ENCODE measurements at regions not wholly inside any gene's neighbourhood (a gene's known extent, or its start where the extent isn't known, plus 50 kb on each side); places are given as distances from the start of the nearest gene placed in this dataset.
"Not testable (repeated sequence)": the region's sequence is repeated elsewhere in the genome, so short reads cannot be mapped to it uniquely, and the experiment has no call there.

GRCh38 chr9:25206027-25206426, 472.2 kb downstream of the TUSC1 start:
- in situ Hi-C loops (cut with HindIII; ENCODE audit: low pct_ligation_motif_present, low pct_unique_long_range_greater_than_20kb, low sequenced_read_pairs) = no loop called here
- no peak for DNase-seq

DNA sequence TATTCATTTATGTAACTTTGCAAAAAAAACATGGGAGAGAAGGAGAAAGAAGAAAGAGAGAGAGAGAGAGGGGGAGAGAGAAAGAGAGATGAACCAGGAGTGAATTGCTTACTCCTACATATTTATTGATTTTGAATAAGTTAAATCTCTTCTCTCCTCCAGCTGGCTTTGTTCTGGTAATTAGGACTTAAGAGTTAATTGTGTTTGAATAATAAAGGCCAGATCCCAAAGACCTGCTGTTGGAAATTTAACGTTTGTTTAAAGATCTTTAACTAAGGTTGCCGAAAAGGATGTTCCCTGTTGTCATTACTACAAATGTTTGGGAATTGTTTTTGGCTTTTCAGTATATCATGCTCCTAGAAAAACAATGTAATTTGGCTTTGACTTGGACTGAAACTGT, 473.0 kb downstream of the TUSC1 start:
- no peak for DNase-seq
- in situ Hi-C loops (cut with HindIII; ENCODE audit: low pct_ligation_motif_present, low pct_unique_long_range_greater_than_20kb, low sequenced_read_pairs) = no loop called here

DNA sequence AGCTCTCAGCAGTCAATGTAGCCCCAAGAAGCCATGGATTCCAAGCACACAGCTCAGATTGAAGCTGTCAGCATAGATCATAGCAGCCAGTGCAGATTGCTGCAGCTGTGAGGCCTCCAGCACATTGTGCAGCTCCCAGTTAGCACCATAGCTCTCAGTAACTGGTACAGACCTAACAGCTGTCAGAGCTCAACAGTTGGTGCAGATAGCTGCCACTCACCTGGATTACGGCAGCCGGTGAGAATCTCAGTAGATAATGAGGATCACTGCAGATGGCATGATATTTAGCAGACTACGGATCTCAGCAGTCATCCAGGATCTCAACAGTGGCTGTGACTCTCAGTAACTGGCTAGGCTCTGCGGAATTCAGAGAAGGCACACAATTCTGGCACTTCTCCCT, 500.4 kb downstream of the TUSC1 start:
- no peak for DNase-seq
- in situ Hi-C loops (cut with HindIII; ENCODE audit: low pct_ligation_motif_present, low pct_unique_long_range_greater_than_20kb, low sequenced_read_pairs) = no loop called here

DNA sequence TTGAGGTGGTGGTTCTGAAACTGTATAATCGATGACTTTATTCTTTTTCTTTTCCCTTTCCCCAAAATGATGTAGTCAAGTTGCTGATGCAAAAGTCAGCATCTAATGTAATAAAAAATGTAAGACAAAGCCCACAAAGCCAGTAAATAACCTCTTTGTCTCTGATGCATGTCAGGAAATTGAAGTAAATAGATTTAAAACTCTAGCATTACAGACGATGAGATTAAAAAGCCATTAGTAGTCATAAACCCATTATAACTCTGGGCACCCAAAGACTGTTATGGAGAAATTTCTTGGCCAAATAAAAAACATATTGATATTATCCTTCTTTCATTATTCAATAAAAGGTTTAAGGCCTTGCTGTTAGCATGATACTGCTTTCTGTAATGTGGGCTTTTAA, 548.7 kb downstream of the TUSC1 start:
- no peak for DNase-seq
- in situ Hi-C loops (cut with HindIII; ENCODE audit: low pct_ligation_motif_present, low pct_unique_long_range_greater_than_20kb, low sequenced_read_pairs) = no loop called here

DNA sequence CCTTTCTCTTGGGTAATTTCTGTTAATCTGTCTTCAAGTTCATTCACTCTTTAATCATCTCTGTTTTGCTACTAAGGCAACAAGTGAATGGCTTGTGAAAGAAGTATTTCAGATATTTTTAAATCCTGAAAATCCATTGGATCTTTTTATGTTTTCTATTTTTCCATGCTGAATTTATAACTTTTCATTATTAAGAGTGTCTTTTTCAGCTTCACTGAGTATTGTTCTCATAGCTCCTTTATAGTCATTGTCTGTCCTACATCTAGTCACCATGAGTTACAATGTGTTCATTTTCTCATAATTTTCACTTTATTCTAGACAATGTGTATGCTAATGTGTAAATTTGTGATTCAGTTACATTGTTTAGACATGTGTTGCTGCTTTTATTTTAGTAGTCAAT, 556.4 kb downstream of the TUSC1 start:
- in situ Hi-C loops (cut with HindIII; ENCODE audit: low pct_ligation_motif_present, low pct_unique_long_range_greater_than_20kb, low sequenced_read_pairs) = no loop called here
- DNase-seq = no peak

- in situ Hi-C loops (cut with HindIII; ENCODE audit: low pct_ligation_motif_present, low pct_unique_long_range_greater_than_20kb, low sequenced_read_pairs) = no loop called here
- DNase-seq = no peak
Measured at GRCh38 chr9:25119041-25119440, 559.2 kb downstream of the TUSC1 start.

DNA sequence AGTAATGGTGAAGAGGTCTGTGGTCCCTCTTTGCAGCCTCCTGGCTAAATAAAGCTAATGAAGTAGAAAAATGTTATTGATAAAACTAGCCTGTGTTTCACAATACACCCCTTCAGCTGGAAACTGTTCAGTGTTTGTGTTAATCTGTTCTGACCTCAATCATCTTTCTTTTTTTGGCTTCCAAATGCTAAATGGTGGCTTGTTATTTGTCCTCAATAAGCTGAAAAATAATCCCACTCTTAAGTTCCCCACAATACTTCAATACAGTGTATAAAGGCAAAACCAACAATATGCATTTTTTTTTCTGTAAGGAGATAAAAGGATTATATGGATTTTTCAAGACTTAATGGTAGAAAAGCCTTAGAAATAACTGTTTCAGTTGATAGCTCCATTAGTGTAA, 560.5 kb downstream of the TUSC1 start:
- DNase-seq = no peak
- in situ Hi-C loops (cut with HindIII; ENCODE audit: low pct_ligation_motif_present, low pct_unique_long_range_greater_than_20kb, low sequenced_read_pairs) = no loop called here

GRCh38 chr9:25102204-25102603, 556.5 kb upstream of the IZUMO3 start:
- DNase-seq; in situ Hi-C loops (cut with HindIII; ENCODE audit: low pct_ligation_motif_present, low pct_unique_long_range_greater_than_20kb, low sequenced_read_pairs): not testable (repeated sequence)

DNA sequence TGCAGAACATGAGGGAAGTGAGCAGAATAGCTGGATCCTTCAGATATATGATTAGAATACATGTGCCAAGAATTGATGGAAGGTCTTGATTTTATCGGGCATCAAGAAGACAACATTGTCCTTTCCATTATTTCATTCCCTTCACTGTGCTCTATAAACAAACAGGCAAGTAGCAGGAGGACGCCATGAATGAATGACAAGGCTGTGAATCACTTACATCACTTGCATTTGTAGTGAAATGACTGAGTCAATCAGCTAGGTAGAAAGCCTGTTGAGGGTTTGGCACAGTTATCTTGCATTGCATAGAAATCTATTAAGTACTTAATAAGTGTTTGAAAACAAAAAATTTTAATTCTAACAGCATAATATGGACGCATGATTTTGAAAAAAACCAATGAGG, 548.8 kb upstream of the IZUMO3 start:
- no peak for DNase-seq
- in situ Hi-C loops (cut with HindIII; ENCODE audit: low pct_ligation_motif_present, low pct_unique_long_range_greater_than_20kb, low sequenced_read_pairs) = no loop called here

DNA sequence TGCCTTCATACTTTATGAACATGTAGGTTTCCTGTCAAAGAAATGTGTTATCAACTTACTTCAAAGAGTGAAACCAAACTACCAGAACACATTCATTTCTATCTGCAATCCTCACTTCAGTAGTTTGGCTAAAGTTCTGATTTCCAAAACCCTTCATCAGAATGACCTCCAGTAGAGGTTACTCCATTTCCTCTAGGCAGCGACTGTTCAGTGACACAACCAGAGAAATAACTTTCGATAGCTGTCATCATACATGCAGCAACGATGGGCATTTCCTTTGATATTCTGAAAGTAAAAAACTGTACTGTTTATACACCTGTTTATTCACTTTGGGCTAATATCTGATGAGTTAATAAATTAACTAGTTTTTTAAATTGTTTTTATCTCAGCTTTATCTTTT, 532.5 kb upstream of the IZUMO3 start:
- no peak for DNase-seq
- in situ Hi-C loops (cut with HindIII; ENCODE audit: low pct_ligation_motif_present, low pct_unique_long_range_greater_than_20kb, low sequenced_read_pairs) = no loop called here

DNA sequence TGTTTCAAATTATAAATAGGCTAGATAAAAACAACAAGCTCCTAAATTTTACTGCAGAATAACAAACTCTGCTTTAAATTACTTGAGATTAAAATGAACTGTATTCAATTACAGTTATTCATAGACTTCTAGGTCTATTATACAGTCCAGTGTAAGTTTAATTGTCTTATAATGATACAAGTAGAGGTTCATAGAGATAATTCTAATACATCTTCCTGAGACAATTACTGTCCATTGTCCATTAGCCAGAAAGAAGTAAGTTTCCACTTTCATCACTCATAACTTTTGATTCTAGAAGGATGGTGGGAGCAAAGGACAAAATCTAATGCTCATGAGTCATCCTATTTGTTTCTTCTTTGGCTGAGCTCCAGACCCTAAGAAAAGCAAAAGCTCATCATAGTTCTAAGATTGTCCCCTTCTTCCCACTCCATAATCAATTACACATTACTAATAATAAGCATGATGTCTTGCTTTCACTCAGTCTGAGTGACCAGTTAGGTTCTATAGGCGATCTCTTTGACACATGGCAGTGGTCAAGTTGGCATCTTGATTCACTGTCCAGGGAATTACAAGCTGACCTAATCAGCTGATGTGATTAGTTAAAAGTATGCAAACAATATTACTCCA, 502.5 kb upstream of the IZUMO3 start:
- no peak for DNase-seq
- in situ Hi-C loops (cut with HindIII; ENCODE audit: low pct_ligation_motif_present, low pct_unique_long_range_greater_than_20kb, low sequenced_read_pairs) = no loop called here

- in situ Hi-C loops (cut with HindIII; ENCODE audit: low pct_ligation_motif_present, low pct_unique_long_range_greater_than_20kb, low sequenced_read_pairs); DNase-seq: not testable (repeated sequence)
Measured at GRCh38 chr9:25045469-25045868, 499.8 kb upstream of the IZUMO3 start.

GRCh38 chr9:25029743-25030142, 484.0 kb upstream of the IZUMO3 start:
- DNase-seq = no peak

GRCh38 chr9:25025686-25026085, 480.0 kb upstream of the IZUMO3 start:
- no peak for DNase-seq

More at GRCh38 chr9:25029743-25030142, 484.0 kb upstream of the IZUMO3 start:
- in situ Hi-C loops (cut with HindIII; ENCODE audit: low pct_ligation_motif_present, low pct_unique_long_range_greater_than_20kb, low sequenced_read_pairs) = no loop called here

DNA sequence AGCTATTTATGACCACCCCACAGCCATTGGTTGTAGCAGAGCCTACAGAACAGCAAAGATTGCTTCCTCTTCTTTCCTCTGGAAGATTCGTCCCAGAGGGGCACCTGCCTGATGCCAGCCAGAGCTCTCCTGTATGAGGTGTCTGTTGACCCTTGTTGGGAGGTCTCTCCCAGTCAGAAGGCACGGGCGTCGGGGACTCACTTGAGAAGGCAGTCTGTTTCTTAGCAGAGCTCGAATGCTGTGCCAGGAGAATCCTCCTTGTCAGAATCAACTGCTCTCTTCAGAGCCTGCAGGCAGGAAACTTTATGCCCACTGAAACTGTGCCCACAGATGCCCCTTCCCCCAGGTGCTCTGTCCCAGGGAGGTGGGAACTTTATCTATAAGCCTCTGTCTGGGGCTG, 479.5 kb upstream of the IZUMO3 start:
- in situ Hi-C loops (cut with HindIII; ENCODE audit: low pct_ligation_motif_present, low pct_unique_long_range_greater_than_20kb, low sequenced_read_pairs) = no loop called here
- no peak for DNase-seq

More at GRCh38 chr9:25025686-25026085, 480.0 kb upstream of the IZUMO3 start:
- in situ Hi-C loops (cut with HindIII; ENCODE audit: low pct_ligation_motif_present, low pct_unique_long_range_greater_than_20kb, low sequenced_read_pairs) = no loop called here

DNA sequence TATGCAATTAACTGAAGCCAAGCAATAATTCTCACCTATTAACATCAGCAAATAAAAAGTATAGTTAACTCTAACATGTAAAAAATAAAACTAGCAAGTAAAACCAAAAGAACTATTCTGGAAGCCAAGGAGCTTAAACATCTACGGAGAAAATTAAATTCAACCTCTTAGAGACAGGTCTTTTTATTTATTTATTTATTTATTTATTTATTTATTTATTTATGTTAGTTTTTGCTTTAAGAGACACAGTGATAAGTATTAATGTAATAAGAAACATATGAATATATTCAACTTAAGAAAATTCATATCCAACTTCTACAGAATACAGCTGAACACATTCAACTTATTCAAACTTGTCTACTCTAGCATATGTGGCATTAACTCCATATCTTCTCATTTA, 472.1 kb upstream of the IZUMO3 start:
- DNase-seq = no peak
- in situ Hi-C loops (cut with HindIII; ENCODE audit: low pct_ligation_motif_present, low pct_unique_long_range_greater_than_20kb, low sequenced_read_pairs) = no loop called here

GRCh38 chr9:25010027-25010662, 464.4 kb upstream of the IZUMO3 start:
- DNase-seq = no peak
- in situ Hi-C loops (cut with HindIII; ENCODE audit: low pct_ligation_motif_present, low pct_unique_long_range_greater_than_20kb, low sequenced_read_pairs) = no loop called here

DNA sequence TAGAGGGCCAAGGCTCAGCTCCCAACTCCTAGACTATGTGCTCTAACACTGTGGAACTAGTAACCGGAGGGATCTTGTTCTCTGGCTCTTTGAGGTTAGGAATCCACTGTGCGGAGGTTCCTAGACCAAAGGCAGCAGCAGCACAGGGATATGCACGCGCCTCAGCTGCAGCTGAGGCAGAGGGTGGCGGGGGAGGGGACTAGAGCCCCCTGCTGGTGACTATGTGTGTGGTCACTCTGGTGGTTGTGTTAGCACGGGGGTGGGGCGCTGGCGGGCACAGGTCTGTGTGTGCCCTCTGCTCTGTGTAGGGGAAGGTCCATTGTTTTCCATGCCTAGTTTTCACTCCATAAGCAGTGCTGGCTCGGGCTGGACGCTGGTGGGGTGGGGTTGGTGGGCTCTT, 458.0 kb upstream of the IZUMO3 start:
- no peak for DNase-seq

GRCh38 chr9:24986331-24986730, 440.6 kb upstream of the IZUMO3 start:
- in situ Hi-C loops (cut with HindIII; ENCODE audit: low pct_ligation_motif_present, low pct_unique_long_range_greater_than_20kb, low sequenced_read_pairs) = no loop called here
- DNase-seq = no peak

More for the DNA sequence above, 458.0 kb upstream of the IZUMO3 start:
- in situ Hi-C loops (cut with HindIII; ENCODE audit: low pct_ligation_motif_present, low pct_unique_long_range_greater_than_20kb, low sequenced_read_pairs) = no loop called here

DNA sequence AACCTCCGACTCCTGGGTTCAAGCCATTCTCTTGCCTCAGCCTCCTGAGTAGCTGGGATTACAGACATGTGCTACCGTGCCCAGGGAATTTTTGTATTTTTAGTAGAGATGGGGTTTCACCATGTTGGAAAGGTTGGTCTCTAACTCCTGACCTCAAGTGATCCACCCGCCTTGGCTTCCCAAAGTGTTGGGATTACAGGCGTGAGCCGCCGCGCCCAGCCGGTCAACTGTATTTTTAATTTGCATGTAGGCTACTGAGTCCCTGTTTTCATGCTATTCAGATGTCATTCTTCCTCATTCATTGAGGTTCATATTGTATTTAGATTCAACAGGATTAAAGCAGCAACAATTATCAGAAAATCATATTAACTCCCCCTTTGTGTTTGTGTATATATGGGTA, 425.1 kb upstream of the IZUMO3 start:
- in situ Hi-C loops (cut with HindIII; ENCODE audit: low pct_ligation_motif_present, low pct_unique_long_range_greater_than_20kb, low sequenced_read_pairs); DNase-seq: not testable (repeated sequence)
